Coronary artery (tissue), 2 donors: ENCODE measurements at regions not wholly inside any gene's neighbourhood (a gene's known extent, or its start where the extent isn't known, plus 50 kb on each side); places are given as distances from the start of the nearest gene placed in this dataset.

Experiments
- DNase-seq: peaks from one replicate; pipeline ENCODE4 v3.0.0-alpha.2; 2017; ENCODE audit warnings: low spot score
- H3K27ac ChIP-seq, 2 donors: fragments of 200-600 bp; sonication (generic); one replicate each; pipeline ENCODE4 v1.5.1; 2016 to 2019
- H3K4me3 ChIP-seq: fragments of 200-600 bp; sonication (generic); 2 replicates; pipeline ENCODE4 v1.5.1; 2016; ENCODE audit warnings: mild to moderate bottlenecking, moderate library complexity
- TF ChIP-seq, protein P1 (sequence below): fragments of 200-600 bp; sonication (generic); IDR thresholded peaks from one replicate; pipeline ENCODE4 v1.5.1; 2019; ENCODE audit warnings: antibody characterized with exemption

DNA sequence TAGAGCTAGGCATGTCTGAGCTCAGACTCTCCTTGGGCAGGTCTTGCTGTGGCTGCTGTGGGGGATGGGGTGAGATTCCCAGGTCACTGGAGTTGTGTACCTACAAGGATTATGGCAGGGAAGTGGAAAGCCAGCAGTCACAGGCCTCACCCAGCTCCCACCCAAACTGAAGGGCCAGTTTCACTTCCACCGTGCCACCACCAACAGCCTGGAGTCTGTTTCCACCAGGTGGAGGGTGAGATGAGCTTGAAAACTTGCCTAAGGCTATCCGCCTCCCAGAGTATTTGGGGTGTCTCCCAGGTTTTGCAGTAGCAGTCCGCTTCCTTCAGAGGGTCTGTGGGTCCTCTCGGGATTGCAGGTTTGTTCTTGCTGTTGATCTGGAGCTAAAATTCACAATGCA is 327.7 kb downstream of the PTPRC start:
- DNase-seq = no peak
- TF ChIP-seq, protein P1, sequence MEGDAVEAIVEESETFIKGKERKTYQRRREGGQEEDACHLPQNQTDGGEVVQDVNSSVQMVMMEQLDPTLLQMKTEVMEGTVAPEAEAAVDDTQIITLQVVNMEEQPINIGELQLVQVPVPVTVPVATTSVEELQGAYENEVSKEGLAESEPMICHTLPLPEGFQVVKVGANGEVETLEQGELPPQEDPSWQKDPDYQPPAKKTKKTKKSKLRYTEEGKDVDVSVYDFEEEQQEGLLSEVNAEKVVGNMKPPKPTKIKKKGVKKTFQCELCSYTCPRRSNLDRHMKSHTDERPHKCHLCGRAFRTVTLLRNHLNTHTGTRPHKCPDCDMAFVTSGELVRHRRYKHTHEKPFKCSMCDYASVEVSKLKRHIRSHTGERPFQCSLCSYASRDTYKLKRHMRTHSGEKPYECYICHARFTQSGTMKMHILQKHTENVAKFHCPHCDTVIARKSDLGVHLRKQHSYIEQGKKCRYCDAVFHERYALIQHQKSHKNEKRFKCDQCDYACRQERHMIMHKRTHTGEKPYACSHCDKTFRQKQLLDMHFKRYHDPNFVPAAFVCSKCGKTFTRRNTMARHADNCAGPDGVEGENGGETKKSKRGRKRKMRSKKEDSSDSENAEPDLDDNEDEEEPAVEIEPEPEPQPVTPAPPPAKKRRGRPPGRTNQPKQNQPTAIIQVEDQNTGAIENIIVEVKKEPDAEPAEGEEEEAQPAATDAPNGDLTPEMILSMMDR = no peak
- H3K4me3 ChIP-seq = no peak overlapping the region
- H3K27ac ChIP-seq = no peak overlapping the region

DNA sequence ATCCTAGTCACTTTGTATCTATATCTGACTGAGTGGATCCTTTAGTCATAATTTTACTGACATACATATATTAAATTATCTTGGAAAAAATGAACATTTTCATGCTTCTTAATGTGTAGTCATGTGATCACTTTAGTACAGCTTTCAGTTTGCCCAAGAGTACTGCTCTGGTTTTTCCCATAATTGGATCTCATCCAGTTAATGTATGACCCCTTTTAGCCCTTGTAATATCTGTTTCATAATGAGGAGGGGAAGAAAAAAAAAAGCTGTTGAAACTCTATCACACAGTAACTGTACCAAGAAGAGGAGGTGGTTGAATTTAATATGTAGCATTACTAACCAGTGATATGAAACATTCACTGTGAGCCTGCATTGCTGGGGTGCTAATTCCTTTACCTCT is 328.7 kb downstream of the PTPRC start:
- TF ChIP-seq, protein P1 = no peak
- H3K4me3 ChIP-seq = no peak overlapping the region
- no peak for DNase-seq
- no peak overlapping the region for H3K27ac ChIP-seq

DNA sequence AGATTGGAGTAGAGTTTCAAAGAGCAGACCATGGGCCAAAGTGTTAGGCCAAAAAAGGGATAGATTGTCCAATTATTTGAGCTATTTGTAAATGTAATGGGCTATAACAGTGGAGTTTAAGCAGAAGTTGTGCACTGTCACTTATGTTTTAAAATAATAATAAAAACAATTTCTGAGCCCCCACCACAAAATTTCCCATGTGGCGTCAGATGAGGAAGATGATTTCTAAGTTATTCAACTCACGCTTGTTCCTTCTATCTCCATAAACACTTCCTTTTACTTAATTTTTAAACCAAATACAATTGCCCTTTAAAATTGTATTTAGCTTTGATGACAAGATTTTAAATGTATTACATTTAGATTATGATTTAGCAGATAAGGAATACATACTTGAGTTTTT is 330.0 kb downstream of the PTPRC start:
- Histone ChIP-seq H3K27ac (no peak overlapping the region), H3K4me3 (no peak overlapping the region)
- DNase-seq = no peak
- TF ChIP-seq, protein P1 = no peak

GRCh38 chr1:198969981-198970380 is 331.1 kb downstream of the PTPRC start:
- Histone ChIP-seq H3K4me3 (no peak overlapping the region), H3K27ac (no peak overlapping the region)
- TF ChIP-seq, protein P1 = no peak
- DNase-seq = no peak

DNA sequence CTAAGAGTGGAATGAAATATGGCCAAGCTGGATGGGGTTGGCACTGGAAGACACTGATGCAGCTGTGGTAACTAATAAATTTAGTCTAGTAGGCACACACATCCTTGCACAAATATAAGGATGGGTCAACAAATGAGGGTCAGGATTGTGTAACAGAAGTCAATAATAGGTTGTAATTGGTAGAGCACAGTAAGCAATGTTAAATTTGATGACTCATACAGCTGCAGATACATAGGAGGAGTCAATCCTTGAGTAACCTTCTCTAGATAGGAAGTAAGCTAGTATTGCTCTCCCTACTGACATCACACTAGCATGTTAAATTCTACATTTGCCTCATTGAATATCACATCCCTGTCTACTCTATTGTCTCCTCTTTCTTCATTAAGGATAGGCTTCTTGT is 332.1 kb downstream of the PTPRC start:
- Histone ChIP-seq H3K4me3 (no peak overlapping the region), H3K27ac (no peak overlapping the region)
- TF ChIP-seq, protein P1 = no peak
- DNase-seq = no peak

DNA sequence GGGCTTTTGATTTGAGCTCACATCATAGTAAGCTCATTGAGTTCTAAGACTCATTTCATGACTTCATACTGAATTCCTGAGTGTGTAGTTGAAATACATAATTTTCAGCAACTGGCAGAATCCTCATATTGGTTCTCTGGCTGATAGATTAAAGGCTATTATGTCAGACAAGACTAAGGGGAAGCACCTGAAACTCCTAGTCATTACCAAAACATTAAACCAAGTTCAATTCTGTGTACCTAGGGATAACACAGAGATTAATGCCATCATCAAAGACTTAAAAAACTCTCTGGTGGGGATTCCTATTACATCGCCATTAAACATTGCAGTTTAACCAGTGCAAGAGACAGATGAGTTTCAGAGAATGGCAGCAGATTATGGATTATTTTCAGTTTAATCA is 339.1 kb downstream of the PTPRC start:
- Histone ChIP-seq H3K4me3 (no peak overlapping the region), H3K27ac (no peak overlapping the region)
- no peak for DNase-seq
- TF ChIP-seq, protein P1 = no peak

DNA sequence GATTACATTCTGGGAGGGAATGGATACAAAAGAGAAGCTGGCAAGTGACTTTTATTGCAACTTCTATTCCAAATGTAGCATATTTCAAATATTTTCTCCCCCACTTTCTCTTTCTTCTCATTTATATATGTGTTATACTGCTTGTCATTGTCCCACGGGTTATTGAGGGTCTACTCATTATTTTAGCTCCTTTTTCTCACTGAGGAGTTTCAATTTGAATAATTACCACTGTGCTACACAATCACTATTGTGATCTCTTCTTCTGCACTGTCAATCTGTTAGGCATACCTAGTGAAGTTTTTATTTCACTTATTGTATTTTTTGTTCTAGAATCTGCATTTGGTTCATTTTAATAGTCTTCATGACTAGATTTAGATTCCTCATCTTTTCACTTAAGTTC is 339.7 kb downstream of the PTPRC start:
- TF ChIP-seq, protein P1 = no peak
- DNase-seq = no peak
- Histone ChIP-seq H3K27ac (no peak overlapping the region), H3K4me3 (no peak overlapping the region)
